Neural crest cell (in vitro differentiated cells): ENCODE measurements at regions not wholly inside any gene's neighbourhood (a gene's known extent, or its start where the extent isn't known, plus 50 kb on each side); places are given as distances from the start of the nearest gene placed in this dataset.

ENCODE experiments used
- DNase-seq: peaks from one replicate; pipeline ENCODE4 v3.0.0; 2021; ENCODE audit warnings: low read depth, mixed read lengths, low spot score
- H3K27ac Mint-ChIP-seq: one replicate; pipeline ENCODE4 v1.8.0; 2021; ENCODE audit warnings: mild to moderate bottlenecking, mixed read lengths; ENCODE audit not compliant: unreplicated experiment
- H3K27me3 Mint-ChIP-seq: 2 replicates; pipeline ENCODE4 v1.8.0; 2021; ENCODE audit warnings: low read depth, mild to moderate bottlenecking, mixed read lengths
- H3K36me3 Mint-ChIP-seq: 2 replicates; pipeline ENCODE4 v1.8.0; 2021; ENCODE audit warnings: low read depth, mild to moderate bottlenecking, mixed read lengths
- H3K4me1 Mint-ChIP-seq: 2 replicates; pipeline ENCODE4 v1.8.0; 2021; ENCODE audit warnings: mixed read lengths
- H3K4me3 Mint-ChIP-seq: one replicate; pipeline ENCODE4 v1.8.0; 2021; ENCODE audit warnings: mild to moderate bottlenecking, mixed read lengths
- H3K9me3 Mint-ChIP-seq: 2 replicates; pipeline ENCODE4 v1.8.0; 2021; ENCODE audit warnings: mixed read lengths
- CTCF ChIP-seq: fragments of 200-600 bp; sonication (generic); conservative IDR thresholded peaks from 2 replicates; pipeline ENCODE4 v1.5.0; 2021; ENCODE audit warnings: antibody characterized with exemption, mild to moderate bottlenecking

GRCh38 chr1:55329808-55330432, 114.8 kb upstream of the USP24 start:
- no peaks in the 10 kb centered on the region for H3K36me3 Mint-ChIP-seq
- TF ChIP-seq CTCF = no peak
- H3K4me1 Mint-ChIP-seq = no peaks in the 10 kb centered on the region
- H3K27me3 Mint-ChIP-seq = no peaks in the 10 kb centered on the region
- no peak overlapping the region for H3K4me3 Mint-ChIP-seq
- DNase-seq = no peak
- no peak overlapping the region for H3K27ac Mint-ChIP-seq
- H3K9me3 Mint-ChIP-seq = peaks cover 2% of the 10 kb centered on the region

- no peak for DNase-seq
- Mint-ChIP-seq H3K27ac (no peak overlapping the region), H3K4me1 (no peaks in the 10 kb centered on the region), H3K9me3 (no peaks in the 10 kb centered on the region), H3K4me3 (no peak overlapping the region), H3K36me3 (no peaks in the 10 kb centered on the region), H3K27me3 (no peaks in the 10 kb centered on the region)
- TF ChIP-seq CTCF = no peak
Measured at GRCh38 chr1:55329091-55329490, 113.9 kb upstream of the USP24 start.

GRCh38 chr1:55326496-55327243, 111.5 kb upstream of the USP24 start:
- H3K4me3 Mint-ChIP-seq = no peak overlapping the region
- no peak for DNase-seq
- H3K9me3 Mint-ChIP-seq = no peaks in the 10 kb centered on the region
- H3K36me3 Mint-ChIP-seq = no peaks in the 10 kb centered on the region
- H3K27ac Mint-ChIP-seq = no peak overlapping the region
- H3K4me1 Mint-ChIP-seq = no peaks in the 10 kb centered on the region
- H3K27me3 Mint-ChIP-seq = no peaks in the 10 kb centered on the region
- TF ChIP-seq CTCF = no peak

GRCh38 chr1:55323760-55324159, 108.6 kb upstream of the USP24 start:
- no peak overlapping the region for H3K4me3 Mint-ChIP-seq
- no peaks in the 10 kb centered on the region for H3K36me3 Mint-ChIP-seq
- TF ChIP-seq CTCF = no peak
- H3K4me1 Mint-ChIP-seq = no peaks in the 10 kb centered on the region
- DNase-seq = no peak
- H3K27me3 Mint-ChIP-seq = no peaks in the 10 kb centered on the region
- no peaks in the 10 kb centered on the region for H3K9me3 Mint-ChIP-seq
- no peak overlapping the region for H3K27ac Mint-ChIP-seq

- Mint-ChIP-seq H3K9me3 (no peaks in the 10 kb centered on the region), H3K27me3 (no peaks in the 10 kb centered on the region), H3K4me1 (no peaks in the 10 kb centered on the region), H3K4me3 (no peak overlapping the region), H3K27ac (no peak overlapping the region), H3K36me3 (no peaks in the 10 kb centered on the region)
- DNase-seq = no peak
- no peak for TF ChIP-seq CTCF
Measured at GRCh38 chr1:55322842-55323241, 107.7 kb upstream of the USP24 start.
